ENCODE measurements at regions not wholly inside any gene's neighbourhood (a gene's known extent, or its start where the extent isn't known, plus 50 kb on each side); places are given as distances from the start of the nearest gene placed in this dataset.
A peak's percentile ranks its signal among the peaks of the same experiment; 100 is the strongest.

DNA sequence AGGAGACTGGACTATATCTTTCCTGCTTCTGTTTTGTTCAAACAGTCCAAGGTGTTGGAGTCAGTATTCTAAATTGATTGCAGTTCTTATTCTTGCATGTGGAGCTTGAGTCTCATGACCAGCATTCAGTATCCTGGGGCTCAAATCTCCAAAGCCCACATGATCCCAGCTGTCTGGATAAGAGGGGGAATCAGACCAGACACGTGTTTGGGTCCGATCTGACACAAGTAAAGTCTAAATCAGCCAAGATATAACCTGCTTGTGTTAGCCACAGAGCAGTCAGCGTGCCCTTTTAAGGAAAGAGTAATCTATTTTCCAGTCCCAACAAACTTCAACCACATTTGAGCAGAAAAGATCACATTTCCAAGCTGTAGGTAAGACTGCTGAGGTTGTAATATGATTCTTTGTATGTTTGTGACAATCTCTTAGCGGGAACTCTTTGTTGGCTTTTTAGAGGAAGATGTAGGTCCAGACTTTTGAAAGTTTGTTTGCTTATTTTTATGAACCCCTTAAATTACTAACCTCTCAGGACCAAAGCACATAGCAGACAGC is 334.6 kb downstream of the SLC4A3 start:
- no peak for DNase-seq

DNA sequence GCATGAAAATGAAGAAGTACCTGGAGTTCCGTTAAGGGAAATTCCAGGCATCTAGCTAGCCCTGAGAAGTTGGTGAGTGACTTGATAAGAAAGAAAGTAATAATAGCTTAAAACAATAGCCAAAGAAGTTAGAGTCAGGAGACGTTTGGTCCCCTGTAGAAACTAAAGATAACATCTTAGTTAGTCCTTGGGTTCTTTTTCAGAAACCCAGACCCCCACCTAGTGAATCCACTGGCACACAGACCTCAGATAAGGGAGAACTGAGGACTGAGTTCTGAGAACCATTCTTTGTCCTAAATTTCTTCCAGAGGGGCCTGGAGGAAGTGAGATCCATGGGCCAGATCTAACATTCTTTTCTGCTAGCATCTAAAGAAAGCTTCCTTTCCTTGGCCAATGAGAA is 335.4 kb downstream of the SLC4A3 start:
- DNase-seq: no peak

DNA sequence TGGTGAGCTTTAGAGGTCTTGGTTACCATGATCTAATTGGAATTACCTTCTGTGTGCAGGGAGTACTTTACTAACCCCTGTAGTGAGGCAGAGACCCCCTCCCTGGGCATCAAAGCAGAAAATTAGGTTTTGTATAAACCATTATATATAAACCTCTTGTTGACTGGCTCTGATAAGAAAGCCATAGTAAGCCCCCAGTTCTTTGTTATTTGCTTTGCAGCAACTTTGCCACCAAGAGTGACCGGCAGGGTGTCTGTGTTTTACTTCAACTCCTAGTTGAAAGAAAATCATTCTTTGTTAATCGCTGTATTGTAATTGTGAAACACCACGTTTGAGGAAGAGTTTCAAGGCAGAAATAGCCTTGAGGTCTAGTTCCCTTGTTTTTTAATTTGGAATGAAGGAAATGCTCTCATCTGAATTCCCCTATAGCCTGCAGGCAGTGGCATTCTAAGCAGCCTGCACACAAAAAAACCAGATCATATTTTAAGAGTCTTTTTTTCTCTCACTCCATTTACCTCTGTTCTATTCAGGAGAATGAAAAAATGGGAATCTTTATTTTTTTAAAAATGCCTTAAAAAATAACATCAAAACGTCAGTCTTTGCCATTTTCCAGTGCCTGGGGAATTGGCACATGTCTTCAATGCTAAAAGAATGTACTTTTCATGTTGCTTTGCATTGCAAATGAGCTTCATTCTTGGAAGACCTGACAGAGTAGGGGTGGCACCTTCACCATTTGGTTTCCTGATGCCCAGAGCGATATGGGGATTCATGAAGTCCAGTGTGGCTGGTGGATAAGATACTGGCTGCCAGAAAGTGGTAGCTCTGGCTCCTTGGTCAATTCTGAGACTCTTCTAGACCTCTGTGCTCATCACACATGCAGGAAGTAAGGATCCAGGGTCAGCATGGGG is 338.1 kb downstream of the SLC4A3 start:
- DNase-seq: no peak

- DNase-seq: no peak
Measured at GRCh38 chr2:219967247-219968245, 340.1 kb downstream of the SLC4A3 start.

DNA sequence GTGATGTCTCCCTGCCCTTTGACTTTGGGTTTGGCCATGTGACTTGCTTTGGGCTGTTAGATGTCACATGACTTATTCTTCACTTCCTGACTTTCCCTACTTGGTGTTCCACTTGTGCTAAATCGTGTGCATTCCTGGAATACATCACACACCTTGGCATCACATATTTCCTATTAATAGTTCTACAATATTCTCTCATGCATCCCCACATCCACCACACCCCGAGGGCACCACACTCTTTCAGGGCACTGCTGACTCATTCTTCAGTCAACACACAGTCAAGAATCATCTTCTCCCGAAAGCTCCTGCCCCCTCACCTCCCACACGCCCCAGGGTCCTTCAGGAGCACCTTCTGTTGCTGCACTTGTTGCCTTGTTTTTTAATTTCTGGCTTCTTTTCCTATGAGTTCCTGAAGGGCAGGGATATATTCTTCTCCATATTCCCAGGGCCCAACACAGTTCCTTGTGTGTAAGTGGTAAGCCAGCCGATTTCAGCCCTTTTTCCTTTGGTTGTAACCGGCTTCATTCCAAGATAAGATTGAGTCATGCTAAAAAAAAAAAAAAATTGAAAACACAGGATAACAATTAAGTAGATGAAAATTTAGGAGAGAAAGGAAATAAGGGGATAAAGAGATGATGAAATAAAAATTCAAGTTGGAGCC is 341.4 kb downstream of the SLC4A3 start:
- no peak for DNase-seq

DNA sequence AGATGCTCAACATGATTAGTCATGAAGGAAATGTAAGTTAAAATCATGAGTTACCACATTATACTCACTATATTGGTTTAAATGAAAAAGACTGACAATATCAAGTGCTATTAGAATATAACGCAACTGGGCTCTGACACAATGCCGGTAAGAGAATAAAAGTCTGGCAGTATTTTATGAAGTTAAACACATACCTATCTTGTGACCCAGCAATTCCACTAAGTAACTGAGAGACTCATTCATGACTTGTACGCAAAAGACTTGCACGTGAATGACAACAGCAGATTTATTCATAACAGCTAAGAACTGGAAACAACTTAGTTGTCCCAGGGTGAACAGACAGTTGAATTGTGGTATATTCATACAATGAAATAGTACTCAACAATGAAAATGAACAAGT is 342.1 kb downstream of the SLC4A3 start:
- no peak for DNase-seq

- no peak for DNase-seq
Measured at GRCh38 chr2:219973136-219973535, 345.7 kb downstream of the SLC4A3 start.

DNA sequence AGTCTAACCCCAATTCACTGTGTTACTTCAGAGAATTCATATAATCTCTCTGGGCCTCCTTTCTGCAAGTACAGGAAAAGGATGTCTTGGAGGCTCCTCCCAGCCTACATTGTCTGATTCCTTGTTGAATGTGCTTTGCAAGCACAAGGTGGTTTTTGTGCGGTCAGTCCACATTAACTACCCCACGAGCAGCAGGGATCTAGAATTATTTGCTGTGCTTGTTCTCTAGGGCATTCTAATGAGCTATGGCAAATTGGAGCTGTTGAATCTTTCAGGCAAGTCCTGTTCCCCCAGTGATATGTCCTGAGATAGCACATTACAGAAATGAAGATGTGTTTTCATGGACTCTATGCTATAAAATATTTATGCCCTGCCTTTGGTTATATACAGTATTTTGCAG is 349.4 kb downstream of the SLC4A3 start:
- DNase-seq: no peak

DNA sequence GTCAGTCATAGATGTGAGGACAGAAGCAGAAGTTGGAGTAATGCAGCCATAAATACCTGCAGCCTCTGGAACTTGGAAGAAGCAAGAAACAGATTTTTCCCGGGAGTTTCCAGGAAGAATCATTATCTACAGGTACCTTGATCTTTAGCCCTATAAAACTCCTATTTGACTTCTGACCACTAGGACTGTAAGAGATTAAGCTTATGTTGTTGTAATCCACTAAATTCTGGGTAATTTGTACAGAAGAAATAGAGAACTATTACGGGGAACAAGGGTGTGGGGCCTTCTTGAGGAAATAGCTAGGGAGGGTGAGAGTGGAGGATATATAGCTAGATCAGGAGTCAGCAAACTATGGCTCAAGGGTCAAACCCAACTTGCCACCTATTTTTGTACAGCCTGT is 353.2 kb downstream of the SLC4A3 start:
- DNase-seq: no peak

- DNase-seq: no peak
Measured at GRCh38 chr2:219983836-219984235, 356.4 kb downstream of the SLC4A3 start.

DNA sequence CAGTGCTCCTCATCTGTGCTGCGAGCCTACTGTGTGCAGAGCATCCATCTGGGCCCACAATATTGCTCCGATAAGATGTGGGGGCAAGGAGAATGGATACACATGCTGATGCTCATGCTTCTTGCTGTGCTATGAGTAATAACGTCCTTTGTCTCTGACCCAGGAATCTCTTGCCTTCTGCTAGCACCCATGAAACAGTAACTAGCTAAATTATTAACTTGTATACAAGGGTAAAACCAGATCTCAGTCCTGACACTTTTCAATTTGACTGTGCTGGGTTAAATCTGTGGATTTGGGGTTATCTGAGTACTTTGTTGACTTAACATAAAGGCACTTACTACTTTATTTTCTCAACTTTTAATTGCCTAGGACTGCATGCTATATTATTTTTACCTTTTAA is 357.6 kb downstream of the SLC4A3 start:
- no peak for DNase-seq

DNA sequence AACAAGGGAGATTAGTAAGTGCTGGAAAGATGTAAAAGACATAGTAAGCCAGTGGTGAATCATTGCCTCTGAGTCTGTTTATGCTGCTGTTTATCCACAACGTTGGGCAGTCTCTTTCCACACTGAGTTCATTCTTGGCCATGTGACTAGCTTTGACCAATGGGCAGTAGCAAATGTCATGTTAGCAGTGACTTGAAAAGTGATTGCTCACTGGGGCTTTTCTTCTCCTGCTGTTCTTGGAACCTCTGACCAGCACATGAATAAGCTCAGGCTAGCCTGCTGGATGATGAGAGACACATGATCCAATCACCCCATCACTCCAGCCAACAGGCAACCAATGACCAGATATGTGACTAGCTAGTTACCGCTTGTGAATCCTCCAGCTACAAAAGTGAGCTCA is 360.4 kb downstream of the SLC4A3 start:
- DNase-seq: no peak

GRCh38 chr2:219989744-219990143 is 362.3 kb downstream of the SLC4A3 start:
- no peak for DNase-seq

- no peak for DNase-seq
Measured at GRCh38 chr2:219991116-219991515, 363.7 kb downstream of the SLC4A3 start.

DNA sequence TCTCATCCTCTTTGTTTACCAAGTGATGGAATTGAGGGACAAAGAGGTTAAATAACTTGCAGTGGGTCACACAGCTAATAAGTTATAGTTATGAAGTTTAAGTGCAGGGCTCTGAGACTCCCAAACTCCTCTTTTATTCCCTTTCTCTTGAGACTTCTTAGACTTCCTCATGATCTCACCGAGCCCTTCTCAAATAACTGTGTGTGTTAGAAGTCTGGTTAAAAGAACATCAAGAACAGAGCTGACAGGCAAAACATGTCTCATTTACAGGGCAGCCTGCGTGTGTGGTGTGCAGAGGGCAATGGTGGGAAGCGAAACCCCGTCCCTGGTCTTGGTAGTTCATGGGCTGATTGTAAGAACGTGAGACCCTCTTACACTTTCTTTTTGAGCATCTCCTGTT is 368.0 kb downstream of the SLC4A3 start:
- no peak for DNase-seq

- no peak for DNase-seq
Measured at GRCh38 chr2:219995991-219996765, 368.7 kb downstream of the SLC4A3 start.

- DNase-seq: peak; percentile 8 to 38
Measured at GRCh38 chr2:219997341-219997851, 370.0 kb downstream of the SLC4A3 start.

- peak in 1 of 2 experiments; percentile 50 for DNase-seq
Measured at GRCh38 chr2:219998107-219998506, 370.7 kb downstream of the SLC4A3 start.

- no peak for DNase-seq
Measured at GRCh38 chr2:219998714-219999227, 371.3 kb downstream of the SLC4A3 start.

GRCh38 chr2:220000080-220000479 is 372.6 kb downstream of the SLC4A3 start:
- no peak for DNase-seq

- DNase-seq: no peak
Measured at GRCh38 chr2:220000586-220000985, 373.2 kb downstream of the SLC4A3 start.

Measured in NCI-H524 (cell line).